Activated CD8-positive, alpha-beta memory T cell treated with anti-CD3 and anti-CD28 coated beads for 1 hour (primary cell): ENCODE measurements at regions not wholly inside any gene's neighbourhood (a gene's known extent, or its start where the extent isn't known, plus 50 kb on each side); places are given as distances from the start of the nearest gene placed in this dataset.

Source experiments
- DNase-seq, 2 donors: peaks; one replicate each; pipeline ENCODE4 v3.0.0-alpha.2; 2020; ENCODE audit warnings: low read depth in 1 of 2; ENCODE audit errors: extremely low read depth in 1 of 2

- DNase-seq = no peak
These were observed 988.3 kb downstream of the DTWD2 start for GRCh38 chr5:117999939-118000549.

GRCh38 chr5:117982691-117983090, 1005.7 kb downstream of the DTWD2 start:
- DNase-seq = no peak

- DNase-seq = no peak
These were observed 1014.6 kb downstream of the DTWD2 start for GRCh38 chr5:117973785-117974184.

GRCh38 chr5:117955831-117956230, 1032.5 kb downstream of the DTWD2 start:
- DNase-seq = no peak

- DNase-seq = no peak
These were observed 1034.0 kb downstream of the DTWD2 start for GRCh38 chr5:117954331-117954730.

- DNase-seq = no peak
These were observed 1035.1 kb downstream of the DTWD2 start for GRCh38 chr5:117953272-117953671.

- no peak for DNase-seq
These were observed 1040.5 kb downstream of the DTWD2 start for GRCh38 chr5:117947836-117948235.

GRCh38 chr5:117947121-117947520, 1041.2 kb downstream of the DTWD2 start:
- no peak for DNase-seq

GRCh38 chr5:117945258-117945657, 1043.1 kb downstream of the DTWD2 start:
- DNase-seq = no peak

GRCh38 chr5:117943541-117943940, 1044.8 kb downstream of the DTWD2 start:
- DNase-seq = no peak

GRCh38 chr5:117942861-117943519, 1045.4 kb downstream of the DTWD2 start:
- DNase-seq = no peak

- no peak for DNase-seq
These were observed 1095.1 kb downstream of the DTWD2 start for GRCh38 chr5:117893211-117893610.

- DNase-seq = no peak
These were observed 1096.0 kb downstream of the DTWD2 start for GRCh38 chr5:117892360-117892759.

- no peak for DNase-seq
These were observed 1098.8 kb downstream of the DTWD2 start for GRCh38 chr5:117889596-117889995.

GRCh38 chr5:117888688-117889087, 1099.7 kb downstream of the DTWD2 start:
- no peak for DNase-seq

- no peak for DNase-seq
These were observed 1106.7 kb downstream of the DTWD2 start for GRCh38 chr5:117881426-117882230.

- no peak for DNase-seq
These were observed 1107.4 kb downstream of the DTWD2 start for GRCh38 chr5:117880932-117881331.

GRCh38 chr5:117877731-117878130, 1110.6 kb downstream of the DTWD2 start:
- no peak for DNase-seq

GRCh38 chr5:117872798-117873368, 1115.5 kb downstream of the DTWD2 start:
- DNase-seq = no peak

- no peak for DNase-seq
These were observed 1118.8 kb downstream of the DTWD2 start for GRCh38 chr5:117869596-117869995.

- DNase-seq = no peak
These were observed 1124.6 kb downstream of the DTWD2 start for GRCh38 chr5:117863586-117864296.
